ENCODE measurements at regions not wholly inside any gene's neighbourhood (a gene's known extent, or its start where the extent isn't known, plus 50 kb on each side); places are given as distances from the start of the nearest gene placed in this dataset.

DNA sequence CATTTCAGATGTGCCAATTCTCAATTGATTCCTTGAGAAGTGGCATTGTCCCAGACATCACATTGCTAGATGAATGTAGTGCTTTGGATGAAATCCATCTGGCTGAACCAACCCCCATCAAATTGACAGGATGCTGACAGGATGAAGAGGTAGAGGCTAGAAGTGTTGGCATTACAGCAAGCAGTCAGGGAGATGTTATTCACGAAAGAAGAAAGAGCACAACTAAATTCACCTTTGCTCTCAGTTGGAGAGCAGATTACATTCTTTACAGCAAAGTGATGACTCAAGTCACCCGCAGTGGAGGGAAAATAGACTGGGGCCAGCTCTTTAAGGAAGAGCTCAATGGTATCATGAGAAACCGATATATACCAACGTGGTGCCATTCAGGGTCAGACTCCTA lies 259.6 kb downstream of the C4orf33 start:
- H3K27ac Mint-ChIP-seq, result no peak overlapping the region
- TF ChIP-seq, protein P1, sequence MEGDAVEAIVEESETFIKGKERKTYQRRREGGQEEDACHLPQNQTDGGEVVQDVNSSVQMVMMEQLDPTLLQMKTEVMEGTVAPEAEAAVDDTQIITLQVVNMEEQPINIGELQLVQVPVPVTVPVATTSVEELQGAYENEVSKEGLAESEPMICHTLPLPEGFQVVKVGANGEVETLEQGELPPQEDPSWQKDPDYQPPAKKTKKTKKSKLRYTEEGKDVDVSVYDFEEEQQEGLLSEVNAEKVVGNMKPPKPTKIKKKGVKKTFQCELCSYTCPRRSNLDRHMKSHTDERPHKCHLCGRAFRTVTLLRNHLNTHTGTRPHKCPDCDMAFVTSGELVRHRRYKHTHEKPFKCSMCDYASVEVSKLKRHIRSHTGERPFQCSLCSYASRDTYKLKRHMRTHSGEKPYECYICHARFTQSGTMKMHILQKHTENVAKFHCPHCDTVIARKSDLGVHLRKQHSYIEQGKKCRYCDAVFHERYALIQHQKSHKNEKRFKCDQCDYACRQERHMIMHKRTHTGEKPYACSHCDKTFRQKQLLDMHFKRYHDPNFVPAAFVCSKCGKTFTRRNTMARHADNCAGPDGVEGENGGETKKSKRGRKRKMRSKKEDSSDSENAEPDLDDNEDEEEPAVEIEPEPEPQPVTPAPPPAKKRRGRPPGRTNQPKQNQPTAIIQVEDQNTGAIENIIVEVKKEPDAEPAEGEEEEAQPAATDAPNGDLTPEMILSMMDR (IDR thresholded peaks at IDR 0.05), result no peak
- peaks cover 44% of the 10 kb centered on the region for H3K27me3 Mint-ChIP-seq
- H3K9me3 ChIP-seq (ENCODE audit: control insufficient read depth in 1 of 2, insufficient read depth in 1 of 2, low read length in 2 of 2), result no peaks in the 10 kb centered on the region
- no peak overlapping the region for H3K27ac ChIP-seq (ENCODE audit: low read depth in 1 of 2, low read length in 2 of 2)
- H3K4me3 Mint-ChIP-seq, result no peak overlapping the region
- no peaks in the 10 kb centered on the region for H3K36me3 ChIP-seq (ENCODE audit: insufficient read depth, low read length)
- H3K27me3 ChIP-seq (ENCODE audit: control insufficient read depth in 1 of 2, insufficient read depth in 2 of 2, low read length in 2 of 2), result no peaks in the 10 kb centered on the region
- H3K4me1 ChIP-seq (ENCODE audit: insufficient read depth, low read length), result no peaks in the 10 kb centered on the region
- no peaks in the 10 kb centered on the region for H3K4me1 Mint-ChIP-seq (ENCODE audit: low read depth)
- no peaks in the 10 kb centered on the region for H3K9me3 Mint-ChIP-seq
- intact Hi-C loops (cut with DNase I, micrococcal nuclease), result no loop called here
- ChIA-PET POLR2A (no interaction called here), CTCF (no interaction called here)
- DNase-seq (no peak), ATAC-seq (ENCODE audit: poor library complexity) (no peak)
- no peak overlapping the region for H3K4me3 ChIP-seq (ENCODE audit: low read length)
- no peaks in the 10 kb centered on the region for H3K36me3 Mint-ChIP-seq (ENCODE audit: low read depth)

DNA sequence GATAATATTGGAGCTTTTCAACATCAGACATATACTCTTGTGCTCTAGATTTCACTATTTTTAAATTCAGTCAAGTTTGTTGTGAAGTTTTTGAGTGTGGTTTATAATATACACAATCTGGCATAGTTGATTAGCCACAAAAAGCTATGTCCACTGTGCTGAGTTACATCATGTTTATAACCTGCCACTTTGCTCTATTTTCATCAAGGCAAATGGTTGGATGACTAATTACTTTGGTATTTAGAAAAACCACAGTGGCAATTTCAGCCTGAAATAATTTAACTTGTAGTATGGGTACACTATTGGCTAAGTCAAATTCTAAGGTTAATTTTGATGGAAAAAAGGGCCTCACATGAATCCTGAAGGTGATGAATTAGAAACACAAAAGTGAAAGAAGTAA lies 262.6 kb downstream of the C4orf33 start:
- Histone ChIP-seq H3K4me1 (ENCODE audit: insufficient read depth, low read length) (no peaks in the 10 kb centered on the region), H3K9me3 (ENCODE audit: control insufficient read depth in 1 of 2, insufficient read depth in 1 of 2, low read length in 2 of 2) (no peaks in the 10 kb centered on the region), H3K27me3 (ENCODE audit: control insufficient read depth in 1 of 2, insufficient read depth in 2 of 2, low read length in 2 of 2) (no peaks in the 10 kb centered on the region), H3K4me3 (ENCODE audit: low read length) (no peak overlapping the region), H3K36me3 (ENCODE audit: insufficient read depth, low read length) (no peaks in the 10 kb centered on the region), H3K27ac (ENCODE audit: low read depth in 1 of 2, low read length in 2 of 2) (no peak overlapping the region)
- intact Hi-C loops (cut with DNase I, micrococcal nuclease), result no loop called here
- Mint-ChIP-seq H3K27ac (no peak overlapping the region), H3K4me1 (ENCODE audit: low read depth) (no peaks in the 10 kb centered on the region), H3K36me3 (ENCODE audit: low read depth) (no peaks in the 10 kb centered on the region), H3K27me3 (peaks cover 32% of the 10 kb centered on the region), H3K9me3 (no peaks in the 10 kb centered on the region), H3K4me3 (no peak overlapping the region)
- no peak for DNase-seq
- ChIA-PET CTCF (no interaction called here), POLR2A (no interaction called here)
- TF ChIP-seq, protein P1 (IDR thresholded peaks at IDR 0.05), result no peak
- ATAC-seq (ENCODE audit: poor library complexity), result no peak

DNA sequence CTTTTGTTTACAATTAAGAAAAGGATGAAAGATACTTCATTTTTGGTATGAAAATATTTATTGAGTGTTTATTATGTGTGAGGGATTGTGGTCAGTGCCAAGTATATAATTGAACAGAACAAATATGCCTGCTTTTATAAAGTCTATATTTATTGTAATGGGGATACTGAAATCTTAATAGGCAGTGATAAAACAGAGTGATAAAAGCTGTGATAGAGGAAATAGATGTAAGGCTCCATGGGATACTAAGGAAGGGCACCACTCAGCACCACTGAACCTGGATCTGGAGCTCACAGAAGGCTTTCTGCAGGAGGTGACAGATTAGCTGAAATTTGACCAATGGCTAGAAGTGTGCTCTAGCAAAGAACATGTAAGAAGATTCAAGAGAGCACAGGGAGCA lies 263.5 kb downstream of the C4orf33 start:
- ChIA-PET POLR2A (no interaction called here), CTCF (no interaction called here)
- TF ChIP-seq, protein P1 (IDR thresholded peaks at IDR 0.05), result no peak
- no peak overlapping the region for H3K4me3 Mint-ChIP-seq
- no peaks in the 10 kb centered on the region for H3K27me3 ChIP-seq (ENCODE audit: control insufficient read depth in 1 of 2, insufficient read depth in 2 of 2, low read length in 2 of 2)
- ATAC-seq (ENCODE audit: poor library complexity) (no peak), DNase-seq (no peak)
- H3K27ac ChIP-seq (ENCODE audit: low read depth in 1 of 2, low read length in 2 of 2), result no peak overlapping the region
- H3K9me3 Mint-ChIP-seq, result no peaks in the 10 kb centered on the region
- intact Hi-C loops (cut with DNase I, micrococcal nuclease), result no loop called here
- H3K4me1 Mint-ChIP-seq (ENCODE audit: low read depth), result no peaks in the 10 kb centered on the region
- H3K4me3 ChIP-seq (ENCODE audit: low read length), result no peak overlapping the region
- H3K36me3 ChIP-seq (ENCODE audit: insufficient read depth, low read length), result no peaks in the 10 kb centered on the region
- no peaks in the 10 kb centered on the region for H3K4me1 ChIP-seq (ENCODE audit: insufficient read depth, low read length)
- no peaks in the 10 kb centered on the region for H3K9me3 ChIP-seq (ENCODE audit: control insufficient read depth in 1 of 2, insufficient read depth in 1 of 2, low read length in 2 of 2)
- H3K36me3 Mint-ChIP-seq (ENCODE audit: low read depth), result no peaks in the 10 kb centered on the region
- H3K27me3 Mint-ChIP-seq, result peaks cover 23% of the 10 kb centered on the region
- no peak overlapping the region for H3K27ac Mint-ChIP-seq

All from CD4-positive, alpha-beta T cell (primary cell).